Left ventricle myocardium superior (tissue), 1 donor: ENCODE measurements at regions not wholly inside any gene's neighbourhood (a gene's known extent, or its start where the extent isn't known, plus 50 kb on each side); places are given as distances from the start of the nearest gene placed in this dataset.
"Not testable (repeated sequence)": the region's sequence is repeated elsewhere in the genome, so short reads cannot be mapped to it uniquely, and the experiment has no call there.

Source experiments
- ATAC-seq: fragments of 200-7000 bp; cut with Tn5 transposase; one replicate; pipeline ENCODE4 v1.9.1; 2020; ENCODE audit warnings: mild to moderate bottlenecking, moderate library complexity
- DNase-seq: peaks from one replicate; pipeline ENCODE4 v3.0.0-alpha.2; 2020
- intact Hi-C: fragments of 100-400 bp; cut with micrococcal nuclease; formaldehyde crosslinking; loops from one replicate; pipeline ENCODE4 v1.11.0; 2022
- donor health status: DM: no; HTN: yes; CAD: no; lungs with severe emphysema.

DNA sequence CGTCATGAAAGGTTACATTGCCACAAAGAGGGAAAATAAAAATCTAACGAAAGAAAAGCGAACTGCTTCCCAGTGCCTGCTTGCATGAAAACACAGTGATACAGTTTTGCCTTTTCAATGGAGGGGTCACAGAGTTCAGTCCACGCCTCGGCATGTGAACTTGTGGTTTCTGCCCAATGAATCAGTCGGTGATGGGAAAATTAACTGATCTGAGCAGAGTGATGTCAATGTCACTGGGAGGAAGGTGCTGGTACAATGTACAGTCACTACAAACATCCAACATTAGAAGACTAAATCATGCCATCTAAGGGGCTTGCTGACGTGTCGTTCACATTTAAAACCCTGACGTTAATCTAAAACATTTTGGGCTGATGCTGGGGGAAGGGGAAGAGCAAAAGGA is 151.8 kb upstream of the MSX2 start:
- DNase-seq (no peak), ATAC-seq (no peak)
- intact Hi-C loops = no loop called here

GRCh38 chr5:174573221-174573994 is 151.0 kb upstream of the MSX2 start:
- intact Hi-C loops = no loop called here
- ATAC-seq (no peak), DNase-seq (no peak)

- no peak for DNase-seq
- no peak for ATAC-seq
- intact Hi-C loops = no loop called here
Measured at GRCh38 chr5:174575043-174575442, 149.3 kb upstream of the MSX2 start.

- DNase-seq (no peak), ATAC-seq (no peak)
- intact Hi-C loops = no loop called here
Measured at GRCh38 chr5:174576042-174576441, 148.3 kb upstream of the MSX2 start.

DNA sequence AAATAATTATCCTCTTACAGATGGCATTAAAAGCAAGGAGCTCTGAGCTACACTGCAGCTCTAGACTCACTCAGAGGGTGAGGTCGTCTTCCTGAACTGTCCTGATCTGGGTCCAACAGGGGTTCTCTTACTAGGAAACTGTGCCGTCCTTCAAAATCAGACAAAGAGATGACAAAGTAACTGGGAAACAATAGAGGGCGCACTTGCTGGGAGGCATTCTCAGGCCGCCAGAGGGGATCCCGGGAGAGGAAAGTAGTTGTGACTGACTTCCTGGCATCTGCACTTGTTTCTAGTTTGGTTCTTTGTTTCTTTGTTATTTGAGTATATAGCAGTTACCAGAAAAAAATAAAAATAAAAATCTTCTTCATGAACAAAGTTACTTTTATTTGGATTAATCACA is 142.9 kb upstream of the MSX2 start:
- intact Hi-C loops = no loop called here
- no peak for DNase-seq
- ATAC-seq = no peak

- ATAC-seq (no peak), DNase-seq (no peak)
- intact Hi-C loops = no loop called here
Measured at GRCh38 chr5:174581894-174582293, 142.5 kb upstream of the MSX2 start.

- no peak for DNase-seq
- intact Hi-C loops = no loop called here
- ATAC-seq = no peak
Measured at GRCh38 chr5:174583071-174583470, 141.3 kb upstream of the MSX2 start.

- DNase-seq (no peak), ATAC-seq (no peak)
- intact Hi-C loops = no loop called here
Measured at GRCh38 chr5:174585472-174585871, 138.9 kb upstream of the MSX2 start.

GRCh38 chr5:174586163-174586562 is 138.2 kb upstream of the MSX2 start:
- DNase-seq, ATAC-seq, intact Hi-C loops: not testable (repeated sequence)

DNA sequence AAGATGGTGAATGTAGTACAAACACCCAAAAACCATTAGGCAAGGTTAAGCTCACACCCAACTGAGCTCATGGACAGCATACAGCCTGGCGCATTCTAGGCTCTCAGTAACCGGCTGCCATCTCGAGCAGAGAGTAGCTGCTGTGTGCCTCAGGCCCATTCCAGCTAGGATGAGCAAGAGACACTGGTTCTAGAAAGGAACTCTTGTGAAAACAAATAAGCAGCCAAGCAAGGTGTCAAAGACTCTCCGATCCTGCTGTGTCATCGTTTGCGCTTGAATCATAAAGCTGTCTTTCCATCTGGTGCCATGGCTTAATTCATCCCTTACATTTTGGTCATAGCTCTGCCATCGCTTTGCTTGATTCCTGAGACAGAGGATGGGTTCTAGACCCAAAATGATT is 135.4 kb upstream of the MSX2 start:
- ATAC-seq (no peak), DNase-seq (no peak)
- intact Hi-C loops = no loop called here

DNA sequence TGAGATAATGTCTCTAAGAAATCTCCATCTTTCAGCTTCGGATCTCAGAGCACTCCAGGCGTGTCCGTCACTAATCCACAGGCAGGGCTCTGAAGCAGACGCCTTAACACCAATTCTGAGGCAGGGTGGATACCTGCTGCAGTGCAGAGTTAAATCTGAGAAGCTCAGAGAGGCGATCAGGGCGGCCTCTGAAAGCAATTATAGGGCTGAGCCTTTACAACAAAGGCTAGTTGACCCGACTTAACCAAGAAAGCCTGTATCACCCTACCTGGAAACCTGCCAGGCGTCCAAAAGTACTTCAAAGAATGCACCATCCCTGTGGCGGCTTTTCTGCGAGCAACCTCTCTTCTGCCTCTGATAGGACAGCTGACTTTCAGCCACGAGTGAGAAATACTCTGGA is 134.8 kb upstream of the MSX2 start:
- no peak for DNase-seq
- no peak for ATAC-seq
- intact Hi-C loops = no loop called here

DNA sequence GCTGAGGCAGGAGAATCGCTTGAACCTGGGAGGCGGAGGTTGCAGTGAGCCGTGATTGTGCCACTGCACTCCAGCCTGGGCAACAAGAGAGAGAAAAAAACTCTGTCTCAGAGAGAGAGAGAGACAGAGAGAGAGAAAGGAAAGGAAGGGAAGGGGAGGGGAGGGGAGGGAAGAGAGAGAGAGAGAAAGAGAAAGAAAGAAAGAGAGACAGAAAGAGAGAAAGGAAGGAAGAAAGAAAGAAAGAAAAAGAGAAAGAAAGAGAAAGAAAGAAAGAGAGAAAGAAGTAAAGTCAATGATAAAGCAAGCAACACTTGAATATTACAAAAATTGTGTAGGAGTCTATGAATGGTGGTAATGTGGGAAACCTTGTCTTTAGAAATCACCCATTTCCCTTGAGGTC is 133.6 kb upstream of the MSX2 start:
- ATAC-seq (no peak), DNase-seq (no peak)
- intact Hi-C loops = no loop called here

GRCh38 chr5:174596429-174596828 is 128.0 kb upstream of the MSX2 start:
- no peak for DNase-seq
- intact Hi-C loops = no loop called here
- ATAC-seq = no peak

GRCh38 chr5:174599992-174600391 is 124.4 kb upstream of the MSX2 start:
- intact Hi-C loops = no loop called here
- DNase-seq (no peak), ATAC-seq (no peak)

GRCh38 chr5:174601946-174602345 is 122.4 kb upstream of the MSX2 start:
- intact Hi-C loops = no loop called here
- no peak for ATAC-seq
- no peak for DNase-seq

DNA sequence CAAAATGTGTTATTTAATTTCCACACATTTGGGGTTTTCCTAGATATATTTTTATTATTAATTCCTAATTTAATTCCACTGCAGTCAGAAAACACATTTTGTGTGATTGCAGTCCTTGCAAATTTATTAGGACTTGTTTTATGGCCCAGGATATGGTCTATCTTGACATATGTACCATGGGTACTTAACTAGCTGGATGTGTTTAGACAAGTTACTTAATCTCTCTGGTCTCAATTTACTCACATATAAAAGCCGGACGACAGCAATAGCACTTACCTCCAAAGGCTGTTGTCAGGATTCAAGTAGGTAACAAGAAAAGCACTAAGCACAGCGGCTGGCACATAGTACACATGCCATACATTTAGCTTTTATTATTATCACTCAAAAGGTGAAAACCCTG is 118.2 kb upstream of the MSX2 start:
- intact Hi-C loops = no loop called here
- ATAC-seq (no peak), DNase-seq (no peak)

DNA sequence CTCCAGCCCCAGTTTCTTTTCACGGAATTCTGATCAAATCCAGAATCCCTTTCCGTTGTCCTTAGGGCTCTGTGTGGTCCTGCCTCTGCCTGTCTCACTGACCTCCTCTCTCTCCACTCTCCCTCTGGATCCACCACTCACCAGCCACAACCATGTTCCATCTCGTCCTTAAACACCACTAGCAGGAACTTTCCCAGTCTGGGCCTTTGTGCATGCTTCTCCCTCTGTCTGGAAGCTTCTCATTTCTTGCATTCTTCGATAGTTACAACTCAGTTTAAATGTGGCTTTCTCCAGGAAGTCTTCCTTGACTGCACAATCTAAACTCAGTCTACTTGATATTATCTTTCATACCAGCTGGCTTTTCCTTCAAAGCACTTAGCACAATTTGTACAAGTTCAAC is 117.7 kb upstream of the MSX2 start:
- ATAC-seq (no peak), DNase-seq (no peak)
- intact Hi-C loops = no loop called here

DNA sequence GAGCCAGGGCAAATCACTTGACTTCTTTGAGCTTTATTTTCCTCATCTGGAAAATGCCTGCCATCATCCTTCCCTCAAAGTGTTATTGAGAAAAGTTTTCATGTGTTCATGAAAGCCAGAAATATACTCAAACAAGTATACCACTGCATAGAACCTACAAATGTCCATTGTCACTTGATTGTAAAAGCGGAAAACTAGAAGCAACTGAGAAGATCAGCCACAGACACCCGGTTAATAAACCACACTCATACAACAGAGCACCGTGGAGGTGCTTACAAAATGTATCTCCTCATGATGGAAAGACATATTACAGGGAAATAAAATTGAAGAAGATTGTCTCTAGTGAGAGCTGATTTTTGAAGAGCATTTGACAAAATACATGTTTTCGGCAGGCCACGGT is 117.2 kb upstream of the MSX2 start:
- intact Hi-C loops = no loop called here
- no peak for DNase-seq
- ATAC-seq = no peak

- intact Hi-C loops = no loop called here
- ATAC-seq (no peak), DNase-seq (no peak)
Measured at GRCh38 chr5:174607916-174608315, 116.5 kb upstream of the MSX2 start.

DNA sequence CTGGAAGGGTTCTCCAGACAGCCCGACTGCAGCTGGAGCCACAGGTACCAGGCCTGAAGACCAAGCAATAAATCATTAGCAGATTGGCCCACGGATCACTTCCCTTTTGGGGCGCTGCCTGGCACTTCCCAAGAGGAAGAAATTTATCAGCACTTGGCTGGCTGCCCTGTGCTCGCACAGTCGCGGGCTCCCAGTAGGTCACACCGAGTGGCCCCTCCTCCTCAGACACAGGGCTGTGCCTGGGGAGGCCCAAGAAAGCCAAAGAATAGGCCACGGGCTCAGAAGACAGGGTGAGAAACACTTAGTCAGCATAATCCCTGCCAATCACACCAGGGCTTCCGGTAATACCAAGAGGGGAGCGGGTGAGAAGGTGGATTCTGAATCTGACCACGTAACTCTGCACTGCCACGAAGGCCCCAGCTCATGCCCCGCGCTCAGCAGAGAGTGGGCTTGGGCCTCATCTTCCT is 115.7 kb upstream of the MSX2 start:
- ATAC-seq (peak; percentile 24), DNase-seq (peak; percentile 49)
- intact Hi-C loops = no loop called here

DNA sequence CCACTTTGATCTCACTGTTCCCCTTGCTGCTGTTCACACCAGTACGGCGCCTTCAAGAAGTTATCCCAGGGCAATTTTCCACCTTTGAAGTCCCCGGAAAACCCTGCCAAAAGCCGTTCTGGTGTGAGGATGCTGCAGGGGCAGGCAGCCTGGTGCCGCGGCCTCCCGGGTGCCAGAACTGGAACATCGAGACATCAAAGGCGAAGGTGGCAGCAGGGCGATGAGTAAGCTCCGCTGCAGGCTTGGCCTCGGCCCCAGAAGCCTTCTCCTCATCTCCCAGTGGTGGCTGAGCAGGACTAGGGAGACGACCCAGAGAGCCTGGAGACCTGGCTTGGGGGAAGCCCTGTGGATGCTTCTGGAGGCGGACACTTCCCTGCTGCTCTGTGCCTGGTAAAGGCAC is 115.3 kb upstream of the MSX2 start:
- ATAC-seq (no peak), DNase-seq (no peak)
- intact Hi-C loops = no loop called here

- intact Hi-C loops = no loop called here
- no peak for DNase-seq
- ATAC-seq = no peak
Measured at GRCh38 chr5:174610968-174611367, 113.4 kb upstream of the MSX2 start.
